Lung (tissue), 11 donors: ENCODE measurements at regions not wholly inside any gene's neighbourhood (a gene's known extent, or its start where the extent isn't known, plus 50 kb on each side); places are given as distances from the start of the nearest gene placed in this dataset.

Experiments used
- ATAC-seq: fragments of 200-7000 bp; cut with Tn5 transposase; one replicate; pipeline ENCODE4 v1.9.1; 2020; ENCODE audit warnings: moderate number of reproducible peaks; ENCODE audit not compliant: insufficient read depth, low FRiP score
- DNase-seq, 3 donors: peaks; one replicate each; pipeline ENCODE4 v3.0.0-alpha.2; 2013 to 2017
- H3K27ac ChIP-seq, 2 donors: one replicate each; pipeline ENCODE4 v1.5.1; 2013; ENCODE audit warnings: mild to moderate bottlenecking in 2 of 2, moderate library complexity in 2 of 2, control low read depth in 1 of 2, inconsistent platforms in 1 of 2, low read depth in 1 of 2, low read length in 1 of 2
- H3K27me3 ChIP-seq, 3 donors: one replicate each; pipeline ENCODE4 v1.5.1; 2013; ENCODE audit warnings: low read length in 2 of 3; ENCODE audit not compliant: control insufficient read depth in 3 of 3, insufficient read depth in 3 of 3
- H3K36me3 ChIP-seq, 4 donors: one replicate each; pipeline ENCODE4 v1.5.1; 2013; ENCODE audit warnings: low read length in 4 of 4, mild to moderate bottlenecking in 1 of 4, moderate library complexity in 1 of 4; ENCODE audit not compliant: control insufficient read depth in 4 of 4, insufficient read depth in 4 of 4
- H3K4me1 ChIP-seq, 5 donors: one replicate each; pipeline ENCODE4 v1.5.1; 2013; ENCODE audit warnings: low read length in 5 of 5, mild to moderate bottlenecking in 2 of 5, moderate library complexity in 1 of 5; ENCODE audit not compliant: control insufficient read depth in 5 of 5, insufficient read depth in 5 of 5
- H3K4me3 ChIP-seq: one replicate; pipeline ENCODE4 v1.5.1; 2013; ENCODE audit warnings: mild to moderate bottlenecking, control low read depth, moderate library complexity
- H3K9ac ChIP-seq, 2 donors: one replicate each; pipeline ENCODE4 v1.5.1; 2013; ENCODE audit warnings: low read length in 2 of 2, control low read depth in 1 of 2; ENCODE audit not compliant: insufficient read depth in 1 of 2
- H3K9me3 ChIP-seq, 4 donors: one replicate each; pipeline ENCODE4 v1.5.1; 2013; ENCODE audit warnings: low read length in 3 of 4, mild to moderate bottlenecking in 1 of 4, moderate library complexity in 1 of 4; ENCODE audit not compliant: control insufficient read depth in 4 of 4, insufficient read depth in 3 of 4
- WGBS, 2 donors: extraction: QIAGEN DNeasy Blood & Tissue Kit; methylation state at CpG; one replicate each; pipeline ENCODE4 v1.1.7; 2013; 5-methylcytosine and 5-hydroxymethylcytosine counted together
- TF ChIP-seq, protein P1 (sequence below): IDR thresholded peaks from 2 replicates; pipeline ENCODE4 v1.5.1; 2012; ENCODE audit warnings: mild to moderate bottlenecking; ENCODE audit errors: control extremely low read depth, extremely low read depth
- donor health status: control.
- donor health status: control.
- donor health status: Bipolar disorder and iron deficiency.
- donor health status: healthy.
- donor health status: DM: yes; HTN: yes; CAD: no.

DNA sequence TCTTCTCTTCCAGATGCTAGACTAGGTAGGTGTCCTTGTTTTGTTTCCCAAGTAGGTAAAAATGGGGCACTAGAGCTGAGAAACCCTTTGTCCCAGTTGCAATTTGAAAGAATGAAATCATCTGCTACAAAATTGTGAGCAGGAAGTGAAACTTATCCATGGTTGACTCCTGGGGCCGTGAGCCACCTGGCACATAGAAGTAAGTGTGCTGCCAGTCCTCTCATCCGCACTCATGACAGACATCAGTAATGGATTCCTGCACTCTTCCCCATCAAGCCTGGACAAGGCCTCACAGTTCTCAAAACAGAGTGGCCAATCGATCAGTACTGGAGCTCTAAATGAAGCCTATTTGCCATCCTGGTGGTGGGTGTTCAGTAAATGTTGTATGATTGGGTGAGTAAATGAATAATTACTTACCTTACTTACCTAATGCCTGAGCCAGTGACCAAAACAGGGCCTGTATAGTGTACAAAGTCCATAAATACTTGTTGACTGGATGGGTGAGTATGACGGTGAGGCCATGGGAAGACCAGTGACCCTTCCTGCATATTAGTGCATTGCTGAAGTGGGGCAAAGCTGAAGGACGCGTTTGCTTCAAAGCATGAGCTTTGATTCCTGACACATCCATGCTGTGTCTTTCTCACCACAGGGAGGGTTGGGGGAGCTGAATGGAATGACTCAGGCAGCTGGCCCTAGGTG, 68.9 kb upstream of the HEPHL1 start:
- 80 to 81% methylated on average over 6 of the region's 6 CpGs for WGBS, 2 donors

DNA sequence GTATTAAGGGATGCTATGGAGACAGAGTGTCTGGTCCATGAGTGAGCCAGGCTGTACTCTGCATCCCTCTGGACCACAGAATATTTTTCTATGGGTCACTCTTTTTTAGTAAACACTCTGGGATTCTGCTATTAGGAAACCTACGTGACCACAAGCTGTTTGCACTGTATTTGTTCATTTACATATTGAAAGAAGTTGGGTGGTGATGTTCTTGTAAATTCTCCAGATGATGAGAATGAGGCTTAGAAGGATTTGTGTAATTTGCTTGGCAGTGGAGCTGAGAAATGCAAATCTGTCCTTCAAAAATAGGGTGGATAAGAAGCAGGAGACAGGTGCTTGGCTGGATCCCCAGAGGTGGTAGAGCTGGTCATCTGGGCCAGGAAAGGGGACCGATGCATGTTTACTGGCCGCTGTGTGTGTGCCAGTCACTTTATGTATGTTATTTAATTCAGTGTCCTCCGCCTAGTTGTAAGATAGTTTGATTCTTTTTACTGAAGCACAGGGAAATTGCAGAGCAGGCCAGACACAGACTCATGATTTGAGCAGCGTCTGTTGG, 63.7 kb upstream of the HEPHL1 start:
- H3K36me3 ChIP-seq: no peaks in the 10 kb centered on the region
- no peak overlapping the region for H3K9ac ChIP-seq
- H3K4me1 ChIP-seq: peaks cover 0 to 5% (median 0%) of the 10 kb centered on the region in 5 donors
- H3K27me3 ChIP-seq: no peaks in the 10 kb centered on the region
- 68 to 73% methylated on average over 5 of the region's 5 CpGs for WGBS, 2 donors
- H3K4me3 ChIP-seq: no peak overlapping the region
- DNase-seq (no peak), ATAC-seq (no peak)
- H3K9me3 ChIP-seq: peaks cover 0 to 6% (median 2%) of the 10 kb centered on the region in 4 donors
- TF ChIP-seq, protein P1, sequence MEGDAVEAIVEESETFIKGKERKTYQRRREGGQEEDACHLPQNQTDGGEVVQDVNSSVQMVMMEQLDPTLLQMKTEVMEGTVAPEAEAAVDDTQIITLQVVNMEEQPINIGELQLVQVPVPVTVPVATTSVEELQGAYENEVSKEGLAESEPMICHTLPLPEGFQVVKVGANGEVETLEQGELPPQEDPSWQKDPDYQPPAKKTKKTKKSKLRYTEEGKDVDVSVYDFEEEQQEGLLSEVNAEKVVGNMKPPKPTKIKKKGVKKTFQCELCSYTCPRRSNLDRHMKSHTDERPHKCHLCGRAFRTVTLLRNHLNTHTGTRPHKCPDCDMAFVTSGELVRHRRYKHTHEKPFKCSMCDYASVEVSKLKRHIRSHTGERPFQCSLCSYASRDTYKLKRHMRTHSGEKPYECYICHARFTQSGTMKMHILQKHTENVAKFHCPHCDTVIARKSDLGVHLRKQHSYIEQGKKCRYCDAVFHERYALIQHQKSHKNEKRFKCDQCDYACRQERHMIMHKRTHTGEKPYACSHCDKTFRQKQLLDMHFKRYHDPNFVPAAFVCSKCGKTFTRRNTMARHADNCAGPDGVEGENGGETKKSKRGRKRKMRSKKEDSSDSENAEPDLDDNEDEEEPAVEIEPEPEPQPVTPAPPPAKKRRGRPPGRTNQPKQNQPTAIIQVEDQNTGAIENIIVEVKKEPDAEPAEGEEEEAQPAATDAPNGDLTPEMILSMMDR: no peak
- H3K27ac ChIP-seq: no peak overlapping the region

More for the DNA sequence above, 68.9 kb upstream of the HEPHL1 start:
- Histone ChIP-seq H3K36me3 (no peaks in the 10 kb centered on the region), H3K9me3 (peaks cover 0 to 6% (median 2%) of the 10 kb centered on the region in 4 donors), H3K4me3 (no peak overlapping the region), H3K27ac (no peak overlapping the region), H3K9ac (no peak overlapping the region), H3K27me3 (no peaks in the 10 kb centered on the region), H3K4me1 (no peaks in the 10 kb centered on the region)
- TF ChIP-seq, protein P1: no peak
- ATAC-seq: no peak
- no peak for DNase-seq

DNA sequence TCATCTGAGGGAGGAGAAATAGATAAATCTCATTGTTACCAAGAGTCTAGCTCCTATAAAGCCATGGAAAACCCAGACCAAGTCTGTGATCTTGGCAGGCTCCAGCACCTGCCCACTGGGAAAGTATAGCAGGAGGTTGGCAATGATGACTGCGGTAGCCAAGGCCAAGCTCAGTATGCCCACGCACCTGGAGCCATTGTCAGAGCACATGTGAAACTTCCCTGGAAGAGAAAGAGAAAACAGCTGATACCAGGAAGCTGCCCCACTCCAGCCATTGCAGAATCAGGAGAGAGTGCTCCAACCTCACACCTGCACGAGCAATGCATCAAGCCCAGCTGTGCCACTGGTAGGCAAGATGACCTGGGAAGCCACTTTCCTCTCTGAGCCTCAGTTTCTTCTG, 62.2 kb upstream of the HEPHL1 start:
- ATAC-seq (no peak), DNase-seq (no peak)
- Histone ChIP-seq H3K27me3 (no peaks in the 10 kb centered on the region), H3K4me3 (no peak overlapping the region), H3K36me3 (no peaks in the 10 kb centered on the region), H3K9me3 (peaks cover 0 to 6% (median 2%) of the 10 kb centered on the region in 4 donors), H3K27ac (no peak overlapping the region), H3K9ac (no peak overlapping the region), H3K4me1 (peaks cover 0 to 5% (median 0%) of the 10 kb centered on the region in 5 donors)
- TF ChIP-seq, protein P1: no peak
- 91% methylated on average over 3 of the region's 3 CpGs for WGBS, 2 donors
